ENCODE measurements at regions not wholly inside any gene's neighbourhood (a gene's known extent, or its start where the extent isn't known, plus 50 kb on each side); places are given as distances from the start of the nearest gene placed in this dataset.

DNA sequence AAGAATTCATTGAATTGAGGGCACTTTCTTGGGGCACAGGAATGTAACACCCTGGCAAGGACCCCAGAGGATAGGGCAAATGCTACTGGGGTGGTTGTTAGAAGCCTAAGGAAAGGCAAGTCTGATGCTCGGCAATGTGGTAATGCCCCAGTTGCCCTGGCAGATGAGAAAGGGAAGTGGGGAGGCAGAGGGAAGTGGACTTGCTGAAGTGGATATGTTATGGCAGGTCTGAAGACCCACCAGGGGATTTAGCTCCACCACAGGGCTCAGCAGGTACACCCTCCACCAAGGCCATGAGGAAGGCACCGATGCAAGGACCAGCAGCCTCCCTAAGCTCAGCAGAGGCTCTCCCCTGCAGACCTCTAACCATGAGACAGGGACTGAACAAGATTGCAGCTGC, 184.8 kb downstream of the IRX5 start:
- intact Hi-C loops (cut with micrococcal nuclease) = no loop called here

- intact Hi-C loops (cut with micrococcal nuclease) = no loop called here
Measured at GRCh38 chr16:55116165-55116920, 185.7 kb downstream of the IRX5 start.

- intact Hi-C loops (cut with micrococcal nuclease) = no loop called here
Measured at GRCh38 chr16:55118701-55119260, 188.1 kb downstream of the IRX5 start.

DNA sequence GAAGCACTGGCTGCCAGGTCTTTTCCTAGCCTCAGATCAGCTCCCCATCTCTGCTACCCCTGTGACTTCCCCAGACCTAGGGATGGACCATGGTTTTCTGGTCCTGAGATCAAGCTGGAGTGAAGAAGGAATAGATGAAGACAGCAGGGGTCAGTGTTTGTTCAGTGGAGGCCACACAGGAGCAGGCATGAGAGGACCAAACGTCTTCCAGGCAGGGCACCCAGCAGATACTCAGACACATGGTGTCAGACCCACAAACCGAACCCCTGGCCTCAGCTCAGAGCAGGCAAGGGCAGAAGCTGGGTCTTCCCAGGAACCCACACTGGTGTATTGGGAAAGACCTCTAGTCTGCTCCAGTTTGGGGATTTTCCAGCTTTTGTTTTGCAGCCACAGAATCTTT, 189.7 kb downstream of the IRX5 start:
- intact Hi-C loops (cut with micrococcal nuclease) = no loop called here

- intact Hi-C loops (cut with micrococcal nuclease) = no loop called here
Measured at GRCh38 chr16:55120826-55121225, 190.2 kb downstream of the IRX5 start.

- intact Hi-C loops (cut with micrococcal nuclease) = no loop called here
Measured at GRCh38 chr16:55123652-55124051, 193.0 kb downstream of the IRX5 start.

GRCh38 chr16:55125818-55126385, 195.2 kb downstream of the IRX5 start:
- intact Hi-C loops (cut with micrococcal nuclease) = no loop called here

- intact Hi-C loops (cut with micrococcal nuclease) = no loop called here
Measured at GRCh38 chr16:55126456-55126855, 195.8 kb downstream of the IRX5 start.

DNA sequence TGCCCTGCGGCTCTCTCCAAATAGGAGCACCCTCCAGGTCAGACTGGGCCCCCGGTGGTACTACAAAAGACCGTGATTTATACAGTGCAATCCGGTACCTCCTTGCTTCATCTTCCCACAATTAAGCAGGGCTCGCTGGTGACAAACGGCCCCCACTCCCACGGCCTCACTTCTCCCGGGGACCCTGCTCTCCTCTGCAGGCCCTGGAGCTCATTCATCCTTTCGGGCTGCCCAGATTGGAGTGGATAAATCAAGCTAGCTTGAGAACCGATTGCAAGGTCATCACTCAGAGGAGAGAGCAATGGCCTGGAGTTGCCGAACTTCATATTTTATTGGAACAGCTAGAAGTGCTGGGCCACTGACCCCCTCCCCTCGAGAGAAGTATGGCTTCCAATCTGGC, 193.5 kb upstream of the IRX6 start:
- intact Hi-C loops (cut with micrococcal nuclease) = no loop called here

- intact Hi-C loops (cut with micrococcal nuclease) = no loop called here
Measured at GRCh38 chr16:55130911-55131310, 193.1 kb upstream of the IRX6 start.

DNA sequence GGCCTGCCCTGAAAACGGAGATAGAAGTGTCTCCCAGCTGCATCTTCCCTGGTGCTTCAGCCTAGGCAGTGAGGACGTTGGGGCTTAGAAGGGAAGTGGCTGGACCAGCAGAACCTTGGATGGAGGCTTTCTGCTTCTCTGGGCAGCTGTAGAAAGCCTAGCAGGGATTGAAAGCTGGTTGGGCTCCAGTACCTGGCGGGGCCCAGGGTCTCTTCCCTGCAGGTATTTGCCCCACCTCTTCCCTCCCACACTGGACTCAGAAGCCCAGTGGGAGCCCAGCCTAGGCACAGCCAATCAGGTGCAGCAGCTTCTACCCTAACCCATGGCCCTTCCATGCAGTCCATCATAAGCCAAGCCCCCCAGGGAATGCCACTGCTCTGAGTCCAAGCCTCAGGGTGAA, 190.3 kb upstream of the IRX6 start:
- intact Hi-C loops (cut with micrococcal nuclease) = no loop called here

GRCh38 chr16:55136356-55137150, 187.4 kb upstream of the IRX6 start:
- intact Hi-C loops (cut with micrococcal nuclease) = no loop called here

DNA sequence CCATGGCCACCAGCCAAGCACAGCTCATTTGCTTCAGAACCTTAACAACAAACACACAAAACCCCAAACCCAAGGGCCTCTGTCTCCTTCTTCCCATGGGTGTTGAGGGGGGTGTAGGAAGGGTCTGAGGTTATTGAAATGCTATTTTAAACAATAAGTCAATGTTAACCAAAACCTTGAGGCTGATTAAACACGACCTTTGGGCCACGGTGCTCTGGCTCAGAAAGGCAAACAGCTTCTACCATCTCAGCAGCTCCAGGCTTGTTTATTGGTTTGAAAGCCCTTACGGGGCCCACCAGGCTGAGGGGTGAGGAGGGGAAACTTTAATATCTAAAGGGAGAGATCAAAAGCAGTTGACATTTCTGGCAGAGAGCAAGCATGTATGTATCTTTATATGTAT, 185.7 kb upstream of the IRX6 start:
- intact Hi-C loops (cut with micrococcal nuclease) = no loop called here

GRCh38 chr16:55142405-55142804, 181.6 kb upstream of the IRX6 start:
- intact Hi-C loops (cut with micrococcal nuclease) = no loop called here

- intact Hi-C loops (cut with micrococcal nuclease) = no loop called here
Measured at GRCh38 chr16:55144651-55145050, 179.4 kb upstream of the IRX6 start.

DNA sequence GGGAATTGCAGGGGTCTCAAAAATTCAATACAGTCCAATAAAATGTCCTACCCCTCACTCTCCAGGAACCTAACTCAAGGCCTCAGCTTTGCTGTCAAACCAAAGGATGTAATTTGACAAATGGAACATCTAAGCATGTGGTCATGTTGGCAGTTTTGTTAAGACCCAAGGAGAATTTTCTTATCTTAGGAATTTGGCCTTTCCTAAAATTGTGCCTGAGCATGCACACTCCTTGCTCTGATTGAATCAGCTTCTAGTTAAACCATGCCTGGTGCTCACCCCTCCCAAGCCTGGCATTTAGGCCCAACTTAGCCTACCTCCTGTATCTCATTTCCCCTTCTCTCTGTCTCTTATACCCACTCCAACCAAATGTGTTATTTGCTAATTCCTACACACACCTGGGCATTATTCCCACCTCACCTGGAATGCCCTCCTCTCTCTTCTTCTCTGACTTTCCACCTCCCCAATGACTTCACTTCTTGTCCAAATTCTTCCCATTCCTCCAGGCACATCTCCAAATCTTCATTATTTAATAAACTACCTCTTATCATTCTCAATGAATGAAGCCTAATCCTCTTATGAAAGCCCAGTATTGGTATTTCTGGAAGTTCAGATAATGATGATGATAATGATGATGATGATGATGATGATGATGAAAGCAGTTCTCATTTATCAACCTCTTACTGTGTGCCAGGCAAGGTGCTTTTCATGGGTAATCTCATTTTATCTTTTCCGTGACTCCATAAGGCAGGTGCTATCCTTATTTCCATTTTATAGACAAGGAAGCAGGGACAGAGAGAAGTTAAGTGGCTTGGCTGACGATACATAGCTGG, 178.0 kb upstream of the IRX6 start:
- intact Hi-C loops (cut with micrococcal nuclease) = no loop called here

DNA sequence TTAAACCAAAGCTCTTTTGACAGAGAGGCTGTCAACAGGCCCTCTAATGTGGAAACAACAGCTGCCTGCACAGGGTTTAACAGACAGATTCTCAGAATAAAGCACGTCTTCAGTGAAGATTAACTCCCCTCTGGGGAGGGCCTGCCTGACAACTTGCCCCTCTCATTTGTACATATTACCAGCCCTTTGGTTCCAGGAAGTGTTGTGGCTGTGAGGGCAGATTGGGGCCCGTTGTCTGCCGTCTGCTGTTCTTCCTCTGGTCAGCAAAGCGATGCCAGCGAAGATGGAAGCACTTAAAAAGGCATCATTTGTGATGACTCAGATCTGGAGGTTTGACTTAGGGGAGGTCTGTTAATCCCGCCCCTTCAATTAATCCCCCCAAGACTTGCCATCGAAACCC, 177.0 kb upstream of the IRX6 start:
- intact Hi-C loops (cut with micrococcal nuclease) = no loop called here

GRCh38 chr16:55147396-55147795, 176.6 kb upstream of the IRX6 start:
- intact Hi-C loops (cut with micrococcal nuclease) = no loop called here

- intact Hi-C loops (cut with micrococcal nuclease) = no loop called here
Measured at GRCh38 chr16:55149622-55150021, 174.4 kb upstream of the IRX6 start.

- intact Hi-C loops (cut with micrococcal nuclease) = no loop called here
Measured at GRCh38 chr16:55151561-55152305, 172.3 kb upstream of the IRX6 start.
